Karpas-422 (cell line): ENCODE measurements at regions not wholly inside any gene's neighbourhood (a gene's known extent, or its start where the extent isn't known, plus 50 kb on each side); places are given as distances from the start of the nearest gene placed in this dataset.

Source experiments
- DNase-seq: peaks from one replicate; pipeline ENCODE4 v3.0.0-alpha.2; 2015
- H2AFZ ChIP-seq: fragments of 200-600 bp; sonication (generic); 2 replicates; pipeline ENCODE4 v1.6.1; 2014; ENCODE audit warnings: antibody characterized with exemption, low read length, mixed read lengths
- H3K27ac ChIP-seq: fragments of 200-600 bp; sonication (generic); 2 replicates; pipeline ENCODE4 v1.5.1; 2014; ENCODE audit warnings: mild to moderate bottlenecking, low read length, moderate library complexity
- H3K27me3 ChIP-seq: fragments of 200-600 bp; sonication (generic); 2 replicates; pipeline ENCODE4 v1.6.1; 2014; ENCODE audit warnings: low read length, mixed read lengths
- H3K36me3 ChIP-seq: fragments of 200-600 bp; sonication (generic); 2 replicates; pipeline ENCODE4 v1.6.1; 2014; ENCODE audit warnings: low read length, mixed read lengths; ENCODE audit not compliant: insufficient read depth
- H3K4me1 ChIP-seq: fragments of 200-600 bp; sonication (generic); 2 replicates; pipeline ENCODE4 v1.6.1; 2014; ENCODE audit warnings: mild to moderate bottlenecking, low read length, mixed read lengths
- H3K4me2 ChIP-seq: fragments of 200-600 bp; sonication (generic); 2 replicates; pipeline ENCODE4 v1.6.1; 2014; ENCODE audit warnings: low read length, low read depth, mild to moderate bottlenecking; ENCODE audit not compliant: poor library complexity, severe bottlenecking
- H3K4me3 ChIP-seq: fragments of 200-600 bp; sonication (generic); 2 replicates; pipeline ENCODE4 v1.5.1; 2014; ENCODE audit warnings: mild to moderate bottlenecking, antibody characterized with exemption, low read length, mixed read lengths
- H3K79me2 ChIP-seq: fragments of 200-600 bp; sonication (generic); 2 replicates; pipeline ENCODE4 v1.6.1; 2014; ENCODE audit warnings: mild to moderate bottlenecking, low read length, mixed read lengths
- H3K9ac ChIP-seq: fragments of 200-600 bp; sonication (generic); 2 replicates; pipeline ENCODE4 v1.6.0; 2014; ENCODE audit warnings: low read length
- H3K9me2 ChIP-seq: fragments of 200-600 bp; sonication (generic), shearing (Covaris generic); replicated peaks from 2 replicates; pipeline ENCODE4 v1.6.0; 2014; ENCODE audit warnings: mild to moderate bottlenecking, low read length, moderate library complexity; ENCODE audit not compliant: insufficient read depth
- H3K9me3 ChIP-seq: fragments of 300-700, 200-600 bp; sonication (generic); 2 replicates; pipeline ENCODE4 v1.6.1; 2014; ENCODE audit warnings: low read length, mixed read lengths
- H4K20me1 ChIP-seq: fragments of 200-600 bp; sonication (generic); 2 replicates; pipeline ENCODE4 v1.6.1; 2014; ENCODE audit warnings: mild to moderate bottlenecking, antibody characterized with exemption, low read length, low read depth; ENCODE audit not compliant: insufficient read depth

DNA sequence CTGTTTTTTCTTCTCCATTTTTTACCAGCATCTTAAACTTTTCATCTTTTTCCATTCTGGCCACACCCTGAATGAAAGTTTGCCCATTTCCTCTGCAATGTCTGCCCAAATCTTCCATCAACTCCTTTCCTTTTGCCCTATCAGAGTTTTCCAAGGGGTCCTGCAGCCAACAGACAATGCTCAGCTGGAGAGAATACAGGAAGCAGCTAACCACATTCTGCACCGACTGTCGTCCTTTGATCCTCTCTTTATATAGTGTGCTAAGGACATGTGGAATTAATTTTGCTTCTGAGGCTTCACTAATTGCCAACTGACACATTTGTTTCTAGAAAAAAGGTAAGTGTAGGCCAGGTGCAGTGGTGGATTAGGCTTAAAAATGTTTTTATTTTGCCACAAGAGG, 50.5 kb upstream of the DLX2 start:
- Histone ChIP-seq H3K27me3 (no peaks in the 10 kb centered on the region), H2AFZ (no peak overlapping the region), H3K27ac (no peak overlapping the region), H3K9me3 (no peaks in the 10 kb centered on the region), H3K79me2 (no peaks in the 10 kb centered on the region), H3K36me3 (no peaks in the 10 kb centered on the region), H3K9ac (no peak overlapping the region), H4K20me1 (no peaks in the 10 kb centered on the region), H3K4me1 (peaks cover 2% of the 10 kb centered on the region), H3K9me2 (no peaks in the 10 kb centered on the region), H3K4me3 (no peak overlapping the region), H3K4me2 (no peak overlapping the region)
- DNase-seq: no peak

- no peak for DNase-seq
- no peaks in the 10 kb centered on the region for H3K27me3 ChIP-seq
- H3K36me3 ChIP-seq: no peaks in the 10 kb centered on the region
- no peak overlapping the region for H3K4me2 ChIP-seq
- no peaks in the 10 kb centered on the region for H3K79me2 ChIP-seq
- H3K9me2 ChIP-seq: no peaks in the 10 kb centered on the region
- H3K4me3 ChIP-seq: no peak overlapping the region
- H3K27ac ChIP-seq: no peak overlapping the region
- H3K4me1 ChIP-seq: no peaks in the 10 kb centered on the region
- H2AFZ ChIP-seq: no peak overlapping the region
- H3K9ac ChIP-seq: no peak overlapping the region
- no peaks in the 10 kb centered on the region for H3K9me3 ChIP-seq
- no peaks in the 10 kb centered on the region for H4K20me1 ChIP-seq
Observed at GRCh38 chr2:172153757-172154156, 51.1 kb upstream of the DLX2 start.

DNA sequence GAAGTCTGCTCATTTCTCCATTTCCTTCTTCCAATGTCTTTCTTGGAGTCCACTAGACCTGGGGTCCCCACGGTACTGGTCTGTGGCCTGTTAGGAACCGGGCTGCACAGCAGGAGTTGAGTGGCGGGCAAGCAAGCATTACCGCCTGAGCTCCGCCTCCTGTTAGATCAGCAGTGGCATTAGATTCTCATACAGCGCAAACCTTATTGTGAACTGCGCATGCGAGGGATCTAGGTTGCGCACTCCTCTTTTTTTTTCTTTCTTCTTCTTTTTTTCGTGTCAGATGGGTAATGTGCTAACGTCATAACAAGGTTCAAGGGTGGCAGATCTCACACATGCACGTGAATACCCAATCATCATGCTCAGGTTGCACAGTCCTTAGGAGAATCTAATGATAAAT, 53.1 kb upstream of the DLX2 start:
- H3K27me3 ChIP-seq: no peaks in the 10 kb centered on the region
- DNase-seq: no peak
- no peaks in the 10 kb centered on the region for H3K79me2 ChIP-seq
- no peaks in the 10 kb centered on the region for H3K4me1 ChIP-seq
- no peak overlapping the region for H3K4me3 ChIP-seq
- H3K27ac ChIP-seq: no peak overlapping the region
- no peak overlapping the region for H3K9ac ChIP-seq
- H4K20me1 ChIP-seq: no peaks in the 10 kb centered on the region
- no peaks in the 10 kb centered on the region for H3K9me3 ChIP-seq
- H3K36me3 ChIP-seq: no peaks in the 10 kb centered on the region
- H3K9me2 ChIP-seq: no peaks in the 10 kb centered on the region
- no peak overlapping the region for H2AFZ ChIP-seq
- no peak overlapping the region for H3K4me2 ChIP-seq

GRCh38 chr2:172160839-172161238, 58.1 kb upstream of the DLX2 start:
- Histone ChIP-seq H3K9me2 (no peaks in the 10 kb centered on the region), H3K27me3 (no peaks in the 10 kb centered on the region), H3K4me3 (no peak overlapping the region), H3K4me2 (no peak overlapping the region), H2AFZ (no peak overlapping the region), H3K9me3 (no peaks in the 10 kb centered on the region), H3K27ac (no peak overlapping the region), H3K79me2 (no peaks in the 10 kb centered on the region), H3K4me1 (peaks cover 3% of the 10 kb centered on the region; the same call in 1 of the 2 replicates), H3K9ac (no peak overlapping the region), H3K36me3 (no peaks in the 10 kb centered on the region), H4K20me1 (no peaks in the 10 kb centered on the region)
- no peak for DNase-seq

DNA sequence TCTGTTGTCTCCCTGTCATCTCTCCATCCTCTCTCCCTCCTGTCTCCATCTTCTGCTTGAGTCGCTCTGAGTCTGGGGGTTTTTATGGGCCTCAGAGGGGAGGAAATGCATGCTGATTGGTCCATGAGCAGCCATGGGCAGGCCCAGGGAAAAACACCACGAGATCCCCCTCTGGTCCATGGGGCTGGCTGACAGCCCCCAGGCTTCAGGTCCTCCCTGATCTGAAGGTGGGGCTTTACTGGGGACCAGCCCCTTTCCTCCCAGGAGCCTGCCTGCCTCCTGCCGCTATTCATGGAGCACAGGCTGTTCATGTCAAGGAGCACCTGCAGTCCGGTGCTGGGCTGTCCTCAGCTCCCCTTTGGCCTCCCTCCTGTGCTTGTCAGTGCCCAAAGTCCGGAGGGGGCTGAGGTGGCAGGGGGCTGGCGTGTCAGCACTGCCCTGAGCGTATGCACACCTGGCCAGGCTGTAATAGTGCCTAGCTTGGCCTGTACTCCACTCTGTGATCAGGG, 59.6 kb upstream of the DLX2 start:
- Histone ChIP-seq H3K36me3 (no peaks in the 10 kb centered on the region), H3K4me2 (no peak overlapping the region), H3K9me3 (no peaks in the 10 kb centered on the region), H3K4me1 (peaks cover 3% of the 10 kb centered on the region; the same call in 1 of the 2 replicates), H4K20me1 (no peaks in the 10 kb centered on the region), H3K27me3 (no peaks in the 10 kb centered on the region), H3K9me2 (no peaks in the 10 kb centered on the region), H3K4me3 (no peak overlapping the region), H3K9ac (no peak overlapping the region), H3K79me2 (no peaks in the 10 kb centered on the region), H3K27ac (no peak overlapping the region), H2AFZ (no peak overlapping the region)
- DNase-seq: no peak

GRCh38 chr2:172162739-172163336, 60.1 kb upstream of the DLX2 start:
- Histone ChIP-seq H3K9ac (no peak overlapping the region), H3K27ac (no peak overlapping the region), H3K4me1 (peaks cover 3% of the 10 kb centered on the region; the same call in 1 of the 2 replicates), H4K20me1 (no peaks in the 10 kb centered on the region), H3K4me2 (no peak overlapping the region), H3K36me3 (no peaks in the 10 kb centered on the region), H3K27me3 (no peaks in the 10 kb centered on the region), H2AFZ (no peak overlapping the region), H3K4me3 (no peak overlapping the region), H3K9me2 (no peaks in the 10 kb centered on the region), H3K9me3 (no peaks in the 10 kb centered on the region), H3K79me2 (no peaks in the 10 kb centered on the region)
- DNase-seq: no peak

GRCh38 chr2:172168917-172169346, 66.2 kb upstream of the DLX2 start:
- H3K9ac ChIP-seq: no peak overlapping the region
- no peaks in the 10 kb centered on the region for H3K9me2 ChIP-seq
- no peaks in the 10 kb centered on the region for H3K79me2 ChIP-seq
- peaks cover 3% of the 10 kb centered on the region; the same call in 1 of the 2 replicates for H3K4me1 ChIP-seq
- no peak overlapping the region for H3K27ac ChIP-seq
- no peaks in the 10 kb centered on the region for H4K20me1 ChIP-seq
- H3K4me3 ChIP-seq: no peak overlapping the region
- no peak overlapping the region for H3K4me2 ChIP-seq
- H3K36me3 ChIP-seq: no peaks in the 10 kb centered on the region
- no peaks in the 10 kb centered on the region for H3K9me3 ChIP-seq
- H2AFZ ChIP-seq: no peak overlapping the region
- no peak for DNase-seq
- H3K27me3 ChIP-seq: no peaks in the 10 kb centered on the region

DNA sequence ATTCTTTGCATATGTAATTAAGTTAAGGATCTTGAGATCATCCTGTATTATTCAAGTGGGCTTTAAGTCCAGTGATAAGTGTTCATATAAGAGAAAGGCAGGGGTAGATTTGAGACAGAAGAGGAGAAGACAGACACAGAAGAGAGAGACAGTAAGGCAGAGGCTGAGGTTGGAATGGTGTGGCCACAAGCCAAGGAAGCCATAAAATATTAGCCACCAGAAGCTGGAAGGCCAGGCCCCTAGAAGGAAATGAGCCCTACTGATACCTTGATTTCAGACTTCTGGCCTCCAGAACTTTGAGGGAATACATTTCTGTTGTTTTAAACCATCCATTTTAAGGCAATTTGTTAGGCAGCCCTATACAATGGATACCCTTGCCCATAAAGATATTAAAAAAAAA, 66.9 kb upstream of the DLX2 start:
- DNase-seq: no peak
- H4K20me1 ChIP-seq: no peaks in the 10 kb centered on the region
- H3K4me3 ChIP-seq: no peak overlapping the region
- no peak overlapping the region for H3K9ac ChIP-seq
- H3K27me3 ChIP-seq: no peaks in the 10 kb centered on the region
- no peaks in the 10 kb centered on the region for H3K4me1 ChIP-seq
- no peak overlapping the region for H3K4me2 ChIP-seq
- no peaks in the 10 kb centered on the region for H3K9me3 ChIP-seq
- no peaks in the 10 kb centered on the region for H3K9me2 ChIP-seq
- H2AFZ ChIP-seq: no peak overlapping the region
- H3K36me3 ChIP-seq: no peaks in the 10 kb centered on the region
- no peak overlapping the region for H3K27ac ChIP-seq
- H3K79me2 ChIP-seq: no peaks in the 10 kb centered on the region
